Head of caudate nucleus (tissue), 42 donors: ENCODE measurements at regions not wholly inside any gene's neighbourhood (a gene's known extent, or its start where the extent isn't known, plus 50 kb on each side); places are given as distances from the start of the nearest gene placed in this dataset.

Experiments used
- DNase-seq, 42 donors: peaks; one replicate each; pipeline versions ENCODE4 v3.0.0 to v3.0.0-alpha.2; 2020 to 2021; ENCODE audit warnings: mixed read lengths in 7 of 42
- intact Hi-C: fragments of 100-400 bp; cut with DNase I; formaldehyde crosslinking; loops from one replicate; pipeline ENCODE4 v1.15.0; 2022

DNA sequence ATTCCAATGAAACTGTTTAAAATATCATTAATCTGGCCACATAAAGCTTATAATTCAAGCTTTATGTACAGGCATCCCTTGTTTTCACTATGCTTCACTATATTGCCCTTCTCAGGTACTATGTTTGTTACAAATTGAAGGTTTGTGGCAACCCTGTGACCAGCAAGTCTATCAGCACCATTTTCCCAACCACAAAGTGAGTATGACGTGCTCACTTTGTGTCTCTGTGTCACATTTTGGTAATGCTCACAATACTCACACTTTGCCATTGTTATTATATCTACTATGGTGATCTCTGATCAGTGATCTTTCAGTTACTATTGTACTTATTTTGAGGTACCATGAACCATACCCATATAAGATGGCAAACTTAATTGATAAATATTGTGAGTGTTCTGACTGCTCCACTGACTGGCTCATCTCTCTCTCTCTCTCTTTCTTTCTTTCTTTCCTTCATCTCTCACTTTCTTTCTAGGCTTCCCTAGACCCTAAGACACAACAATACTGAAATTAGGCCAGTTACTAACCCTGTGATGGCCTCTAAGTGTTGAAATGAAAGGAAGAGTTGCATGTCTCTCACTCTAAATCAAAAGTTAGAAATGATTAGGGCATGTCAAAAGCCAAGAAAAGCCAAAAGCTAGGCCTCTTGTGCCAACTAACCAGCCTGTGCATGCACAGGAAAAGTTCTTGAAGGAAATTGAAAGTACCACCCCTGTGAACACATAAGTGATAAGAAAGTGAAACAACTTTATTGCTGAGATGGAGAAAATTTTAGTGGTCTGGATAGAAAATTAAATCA lies 227.9 kb downstream of the BCAS1 start:
- intact Hi-C loops: no loop called here
- no peak for DNase-seq

DNA sequence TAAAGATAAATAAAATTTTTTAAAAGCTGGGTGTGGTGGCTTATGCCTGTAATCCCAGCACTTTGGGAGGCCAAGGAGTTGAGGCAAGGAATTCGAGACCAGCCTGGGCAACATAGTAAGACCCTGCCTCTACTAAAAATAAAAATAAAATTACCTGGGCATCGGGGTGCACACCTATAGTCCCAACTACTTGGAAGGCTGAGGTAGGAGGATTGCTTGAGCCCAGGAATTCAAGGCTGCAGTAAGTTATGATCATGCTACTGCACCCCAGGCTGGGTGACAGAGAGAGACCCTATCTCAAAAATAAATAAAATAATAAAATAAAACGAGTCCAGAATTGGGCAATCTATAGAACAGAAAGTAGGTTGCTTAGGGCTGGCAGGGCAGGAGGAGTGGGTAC lies 228.7 kb downstream of the BCAS1 start:
- intact Hi-C loops: no loop called here
- no peak for DNase-seq

GRCh38 chr20:53840532-53840931 lies 229.9 kb downstream of the BCAS1 start:
- intact Hi-C loops: no loop called here
- no peak for DNase-seq

- intact Hi-C loops: no loop called here
- peak in 1 of 42 donors; percentile 9 for DNase-seq
Observed at GRCh38 chr20:53839423-53840176, 230.8 kb downstream of the BCAS1 start.

DNA sequence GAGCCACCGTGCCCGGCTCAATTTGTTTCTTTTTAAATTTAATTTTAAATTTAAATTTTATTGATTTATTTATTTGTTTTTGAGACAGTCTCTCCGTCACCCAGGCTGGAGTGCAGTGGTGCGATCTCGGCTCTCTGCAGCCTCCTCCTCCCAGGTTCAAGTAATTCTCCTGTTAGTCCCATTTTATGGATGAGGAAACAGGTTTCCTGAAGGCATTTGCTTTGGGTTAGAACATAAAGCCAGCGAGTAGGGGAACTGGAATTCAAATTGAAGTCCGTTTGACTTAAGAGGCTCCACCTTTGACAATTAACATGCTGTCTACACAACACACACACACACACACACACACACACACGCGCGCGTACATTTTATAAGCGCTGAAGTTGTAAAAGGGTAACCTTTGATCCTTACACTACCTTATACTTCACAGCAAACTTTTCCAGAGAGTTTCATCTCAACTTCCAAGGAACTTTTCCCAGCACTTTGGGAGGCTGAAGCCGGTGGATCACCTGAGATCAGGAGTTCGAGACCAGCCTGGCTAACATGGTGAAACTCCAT lies 232.0 kb downstream of the BCAS1 start:
- intact Hi-C loops: no loop called here
- no peak for DNase-seq

GRCh38 chr20:53837126-53837826 lies 233.1 kb downstream of the BCAS1 start:
- intact Hi-C loops: no loop called here
- no peak for DNase-seq

- intact Hi-C loops: no loop called here
- no peak for DNase-seq
Observed at GRCh38 chr20:53834749-53835148, 235.6 kb downstream of the BCAS1 start.

GRCh38 chr20:53834062-53834442 lies 236.3 kb downstream of the BCAS1 start:
- DNase-seq: no peak
- intact Hi-C loops: no loop called here

- intact Hi-C loops: no loop called here
- DNase-seq: no peak
Observed at GRCh38 chr20:53833333-53834061, 236.9 kb downstream of the BCAS1 start.

GRCh38 chr20:53832499-53832898 lies 237.9 kb downstream of the BCAS1 start:
- intact Hi-C loops: no loop called here
- DNase-seq: no peak

DNA sequence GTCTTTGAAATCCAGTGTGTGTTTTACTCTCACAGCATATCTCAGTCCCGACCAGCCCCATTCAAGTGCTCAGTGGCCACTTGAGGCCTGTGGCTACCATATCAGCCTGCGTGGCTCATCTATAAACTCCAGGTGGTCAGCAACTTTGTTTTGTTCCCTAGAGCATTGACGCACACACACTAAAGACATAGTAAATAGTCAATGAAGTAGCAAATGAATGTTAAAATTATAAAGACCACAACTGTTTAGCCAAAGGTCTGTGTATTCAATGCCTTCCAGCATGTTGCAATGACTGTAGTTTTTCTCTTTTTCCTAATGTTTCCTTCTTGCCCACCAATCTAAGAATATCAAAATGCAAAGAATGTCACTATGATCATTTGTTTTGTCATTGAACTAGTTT lies 238.2 kb upstream of the ZNF217 start:
- intact Hi-C loops: no loop called here
- DNase-seq: no peak

GRCh38 chr20:53831228-53831627 lies 237.6 kb upstream of the ZNF217 start:
- DNase-seq: no peak
- intact Hi-C loops: no loop called here

GRCh38 chr20:53829724-53830521 lies 236.3 kb upstream of the ZNF217 start:
- no peak for DNase-seq
- intact Hi-C loops: no loop called here

DNA sequence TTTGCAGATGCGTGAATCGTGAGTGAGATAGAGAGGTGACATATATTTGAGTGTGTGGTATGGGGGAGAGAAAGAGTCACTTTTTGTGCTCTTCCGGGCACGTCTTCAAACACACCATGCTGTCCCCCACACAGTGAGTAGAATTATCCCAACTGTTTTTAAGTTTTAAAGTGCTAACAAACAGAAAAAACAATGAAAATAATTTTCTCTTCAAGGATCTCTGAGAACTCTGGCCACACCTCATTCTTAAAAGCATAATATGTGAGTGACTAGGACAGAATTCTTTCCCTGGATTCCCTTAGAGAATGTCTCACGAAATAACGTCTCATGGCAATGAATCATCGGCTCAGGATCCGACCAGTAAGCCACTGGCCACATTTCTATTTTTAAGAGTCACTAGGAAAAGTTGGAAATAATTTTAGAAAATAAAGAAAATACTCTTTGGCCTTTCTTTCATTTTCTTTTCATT lies 235.7 kb upstream of the ZNF217 start:
- DNase-seq: no peak
- intact Hi-C loops: no loop called here

DNA sequence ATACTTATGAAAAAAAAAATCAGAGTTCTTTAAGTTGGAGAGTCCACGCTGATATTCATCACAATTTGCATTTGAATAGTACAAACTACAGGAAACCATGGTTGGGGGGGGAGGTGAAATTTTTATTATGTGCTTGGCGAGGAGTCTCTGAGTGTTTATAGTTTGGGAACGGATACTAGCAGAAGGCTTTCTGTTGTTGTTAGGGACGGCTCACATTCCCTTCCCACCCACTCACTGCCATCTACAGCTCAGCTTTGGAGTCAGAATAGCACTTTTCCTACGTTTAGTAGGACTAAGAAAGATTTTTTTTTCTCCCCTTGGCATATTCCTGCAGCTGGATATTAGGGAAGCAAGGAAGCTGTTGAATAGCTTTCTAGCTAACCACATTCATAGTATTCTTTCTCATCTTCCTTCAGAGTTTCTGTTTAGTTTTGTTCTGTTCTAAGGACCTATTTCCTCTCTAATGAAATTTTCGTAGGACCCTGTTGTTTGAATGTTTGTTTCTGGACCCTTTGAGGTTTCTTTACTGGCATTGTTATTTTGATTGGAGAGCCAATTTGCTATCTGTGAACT lies 235.1 kb upstream of the ZNF217 start:
- intact Hi-C loops: no loop called here
- peak in 9 of 42 donors; percentile 8 to 48 (median 20) for DNase-seq

GRCh38 chr20:53828088-53828681 lies 234.5 kb upstream of the ZNF217 start:
- intact Hi-C loops: no loop called here
- no peak for DNase-seq

- no peak for DNase-seq
- intact Hi-C loops: no loop called here
Observed at GRCh38 chr20:53827292-53828087, 233.9 kb upstream of the ZNF217 start.
